Activated T-cell treated with anti-CD3 and anti-CD28 coated beads, Interleukin-2, amount 50 U/mL, for 72 hours (primary cell): ENCODE measurements at regions not wholly inside any gene's neighbourhood (a gene's known extent, or its start where the extent isn't known, plus 50 kb on each side); places are given as distances from the start of the nearest gene placed in this dataset.

Experiments used
- ATAC-seq, 2 donors: fragments of 150-1000 bp; cut with Tn5 transposase; replicated peaks in 1 of 2; 2 replicates each; pipeline ENCODE4 v1.10.0; 2021; ENCODE audit warnings: moderate library complexity in 2 of 2, mild to moderate bottlenecking in 1 of 2
- DNase-seq, 2 donors: peaks; one replicate each; pipeline ENCODE4 v3.0.0; 2021 to 2022; ENCODE audit warnings: mixed read lengths in 1 of 2
- H3K27ac Mint-ChIP-seq: one replicate; pipeline ENCODE4 v1.8.0; 2022; ENCODE audit warnings: mild to moderate bottlenecking, moderate library complexity, mixed read lengths
- H3K27me3 Mint-ChIP-seq: one replicate; pipeline ENCODE4 v1.8.0; 2022; ENCODE audit warnings: low read depth, mixed read lengths
- H3K36me3 Mint-ChIP-seq, 2 donors: one replicate each; pipeline ENCODE4 v1.8.0; 2022; ENCODE audit warnings: mixed read lengths in 2 of 2, mild to moderate bottlenecking in 1 of 2; ENCODE audit not compliant: insufficient read depth in 2 of 2
- H3K4me1 Mint-ChIP-seq: one replicate; pipeline ENCODE4 v1.8.0; 2022; ENCODE audit warnings: low read depth, mixed read lengths
- H3K4me3 Mint-ChIP-seq, 2 donors: one replicate each; pipeline ENCODE4 v1.8.0; 2022; ENCODE audit warnings: mild to moderate bottlenecking in 2 of 2, mixed read lengths in 2 of 2, moderate library complexity in 2 of 2
- H3K9me3 Mint-ChIP-seq, 2 donors: one replicate each; pipeline ENCODE4 v1.8.0; 2022; ENCODE audit warnings: mixed read lengths in 2 of 2

GRCh38 chr5:164885179-164885578, 1379.8 kb downstream of the MAT2B start:
- H3K4me3 Mint-ChIP-seq = no peak overlapping the region
- H3K27me3 Mint-ChIP-seq = no peaks in the 10 kb centered on the region
- no peak overlapping the region for H3K27ac Mint-ChIP-seq
- no peaks in the 10 kb centered on the region for H3K36me3 Mint-ChIP-seq
- no peaks in the 10 kb centered on the region for H3K4me1 Mint-ChIP-seq
- DNase-seq (no peak), ATAC-seq (no peak)
- peaks cover 0 to 8% of the 10 kb centered on the region in 2 donors for H3K9me3 Mint-ChIP-seq

DNA sequence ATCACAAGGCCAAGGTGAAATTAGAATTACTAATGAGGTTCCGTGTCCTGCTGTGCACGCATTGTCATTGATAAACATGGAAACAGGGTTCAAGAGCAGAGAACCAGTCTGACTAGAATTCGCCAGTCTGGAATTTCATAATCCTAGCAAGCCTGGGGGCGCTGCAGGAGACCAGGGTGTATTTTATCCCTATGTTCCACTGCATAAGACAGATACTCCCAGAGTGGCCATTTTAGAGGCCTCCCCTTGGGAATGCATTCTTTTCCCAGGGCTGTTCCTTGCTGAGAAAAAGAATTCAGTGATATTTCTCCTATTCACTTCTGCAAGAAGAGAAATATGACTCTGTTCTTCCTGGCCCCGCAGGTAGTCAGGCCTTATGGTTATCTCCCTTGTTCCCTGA, 1387.7 kb downstream of the MAT2B start:
- Mint-ChIP-seq H3K27me3 (no peaks in the 10 kb centered on the region), H3K4me3 (no peak overlapping the region), H3K4me1 (no peaks in the 10 kb centered on the region), H3K27ac (no peak overlapping the region), H3K9me3 (peaks cover 0 to 5% of the 10 kb centered on the region in 2 donors), H3K36me3 (no peaks in the 10 kb centered on the region)
- DNase-seq (no peak), ATAC-seq (no peak)

- H3K4me1 Mint-ChIP-seq = no peaks in the 10 kb centered on the region
- H3K36me3 Mint-ChIP-seq = no peaks in the 10 kb centered on the region
- DNase-seq (no peak), ATAC-seq (no peak)
- H3K27ac Mint-ChIP-seq = no peak overlapping the region
- H3K27me3 Mint-ChIP-seq = no peaks in the 10 kb centered on the region
- H3K4me3 Mint-ChIP-seq = no peak overlapping the region
- peaks cover 4 to 12% of the 10 kb centered on the region in 2 donors for H3K9me3 Mint-ChIP-seq
Observed at GRCh38 chr5:164898705-164899104, 1393.3 kb downstream of the MAT2B start.

- Mint-ChIP-seq H3K4me1 (no peaks in the 10 kb centered on the region), H3K27me3 (no peaks in the 10 kb centered on the region), H3K4me3 (no peak overlapping the region), H3K9me3 (peaks cover 0 to 11% of the 10 kb centered on the region in 2 donors), H3K27ac (no peak overlapping the region), H3K36me3 (no peaks in the 10 kb centered on the region)
- DNase-seq (no peak), ATAC-seq (no peak)
Observed at GRCh38 chr5:164909673-164910072, 1404.3 kb downstream of the MAT2B start.

DNA sequence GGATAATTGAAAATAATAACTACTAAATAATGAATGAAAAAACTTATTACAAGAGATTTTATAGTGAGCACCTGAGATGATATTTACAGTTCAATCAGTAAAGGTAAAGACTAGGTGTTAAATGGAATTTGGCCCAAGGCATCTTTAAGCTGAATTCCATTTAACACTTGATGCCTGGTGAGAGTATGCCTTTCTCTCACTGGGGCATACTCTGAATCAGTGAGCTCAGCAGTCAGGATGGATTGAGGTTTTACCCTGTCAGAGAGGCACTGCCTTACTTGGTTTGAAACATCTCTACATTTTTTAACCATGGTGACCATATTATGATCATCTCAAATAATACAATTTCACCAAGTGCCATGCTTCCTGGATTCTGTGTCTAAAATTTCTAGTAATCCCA, 1416.3 kb downstream of the MAT2B start:
- Mint-ChIP-seq H3K9me3 (peaks cover 6 to 7% of the 10 kb centered on the region in 2 donors), H3K27ac (no peak overlapping the region), H3K36me3 (peaks cover 0 to 1% of the 10 kb centered on the region in 2 donors), H3K27me3 (no peaks in the 10 kb centered on the region), H3K4me3 (no peak overlapping the region), H3K4me1 (no peaks in the 10 kb centered on the region)
- ATAC-seq (no peak), DNase-seq (no peak)

DNA sequence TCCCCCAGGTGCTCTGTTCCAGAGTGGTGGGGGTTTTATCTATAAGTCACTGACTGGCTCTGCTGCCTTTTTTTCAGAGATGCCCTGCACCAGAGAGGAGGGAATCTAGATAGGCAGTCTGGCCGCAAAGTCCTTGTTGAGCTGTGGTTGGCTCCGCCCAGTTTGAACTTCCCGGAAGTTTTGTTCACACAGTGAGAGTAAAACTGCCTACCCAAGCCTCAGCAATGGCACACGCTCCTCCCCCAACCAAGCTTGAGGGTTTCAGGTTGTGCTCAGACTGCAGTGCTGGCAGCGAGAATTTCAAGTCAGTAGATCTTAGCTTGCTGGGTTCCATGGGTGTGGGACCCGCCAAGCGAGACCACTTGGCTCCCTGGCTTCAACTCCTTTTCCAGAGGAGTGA, 1428.6 kb downstream of the MAT2B start:
- no peaks in the 10 kb centered on the region for H3K4me1 Mint-ChIP-seq
- H3K36me3 Mint-ChIP-seq = peaks cover 1 to 6% of the 10 kb centered on the region in 2 donors
- H3K4me3 Mint-ChIP-seq = no peak overlapping the region
- H3K27ac Mint-ChIP-seq = no peak overlapping the region
- no peak for DNase-seq
- H3K9me3 Mint-ChIP-seq = peaks cover 15 to 17% of the 10 kb centered on the region in 2 donors
- no peak for ATAC-seq
- no peaks in the 10 kb centered on the region for H3K27me3 Mint-ChIP-seq

GRCh38 chr5:164934561-164934960, 1429.1 kb downstream of the MAT2B start:
- no peaks in the 10 kb centered on the region for H3K4me1 Mint-ChIP-seq
- peaks cover 15 to 17% of the 10 kb centered on the region in 2 donors for H3K9me3 Mint-ChIP-seq
- ATAC-seq (no peak), DNase-seq (no peak)
- no peaks in the 10 kb centered on the region for H3K27me3 Mint-ChIP-seq
- H3K36me3 Mint-ChIP-seq = peaks cover 1 to 6% of the 10 kb centered on the region in 2 donors
- no peak overlapping the region for H3K27ac Mint-ChIP-seq
- H3K4me3 Mint-ChIP-seq = no peak overlapping the region

DNA sequence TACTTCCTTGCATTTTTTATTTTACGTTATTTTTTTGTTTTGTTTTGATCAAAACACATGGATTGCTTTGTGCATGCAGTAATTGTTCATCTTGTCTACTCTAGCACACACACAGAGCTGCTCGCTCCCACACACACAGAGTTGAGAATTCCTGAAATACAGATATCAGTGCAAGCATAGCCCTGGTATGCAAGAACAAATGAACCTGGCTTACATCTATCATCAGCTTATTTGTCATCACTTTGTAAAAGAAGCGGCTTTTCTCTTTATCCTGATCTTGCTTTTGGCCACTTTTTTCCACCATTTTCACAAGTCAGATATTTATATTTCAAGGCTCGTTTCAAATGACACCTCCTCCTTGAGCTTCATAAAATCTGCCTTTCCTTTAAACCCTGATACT, 1435.7 kb downstream of the MAT2B start:
- Mint-ChIP-seq H3K4me3 (no peak overlapping the region), H3K27ac (no peak overlapping the region), H3K9me3 (peaks cover 8 to 11% of the 10 kb centered on the region in 2 donors), H3K36me3 (no peaks in the 10 kb centered on the region), H3K4me1 (no peaks in the 10 kb centered on the region), H3K27me3 (no peaks in the 10 kb centered on the region)
- ATAC-seq (no peak), DNase-seq (no peak)

GRCh38 chr5:164950927-164951326, 1445.5 kb downstream of the MAT2B start:
- H3K9me3 Mint-ChIP-seq = peaks cover 0 to 7% of the 10 kb centered on the region in 2 donors
- no peaks in the 10 kb centered on the region for H3K27me3 Mint-ChIP-seq
- DNase-seq (no peak), ATAC-seq (no peak)
- H3K36me3 Mint-ChIP-seq = peaks cover 0 to 1% of the 10 kb centered on the region in 2 donors
- H3K4me1 Mint-ChIP-seq = no peaks in the 10 kb centered on the region
- no peak overlapping the region for H3K27ac Mint-ChIP-seq
- no peak overlapping the region for H3K4me3 Mint-ChIP-seq

GRCh38 chr5:164951570-164951969, 1446.2 kb downstream of the MAT2B start:
- no peaks in the 10 kb centered on the region for H3K27me3 Mint-ChIP-seq
- no peak overlapping the region for H3K4me3 Mint-ChIP-seq
- ATAC-seq = no peak
- no peak overlapping the region for H3K27ac Mint-ChIP-seq
- H3K9me3 Mint-ChIP-seq = peaks cover 0 to 7% of the 10 kb centered on the region in 2 donors
- peaks cover 0 to 1% of the 10 kb centered on the region in 2 donors for H3K36me3 Mint-ChIP-seq
- no peaks in the 10 kb centered on the region for H3K4me1 Mint-ChIP-seq
- DNase-seq = no peak

DNA sequence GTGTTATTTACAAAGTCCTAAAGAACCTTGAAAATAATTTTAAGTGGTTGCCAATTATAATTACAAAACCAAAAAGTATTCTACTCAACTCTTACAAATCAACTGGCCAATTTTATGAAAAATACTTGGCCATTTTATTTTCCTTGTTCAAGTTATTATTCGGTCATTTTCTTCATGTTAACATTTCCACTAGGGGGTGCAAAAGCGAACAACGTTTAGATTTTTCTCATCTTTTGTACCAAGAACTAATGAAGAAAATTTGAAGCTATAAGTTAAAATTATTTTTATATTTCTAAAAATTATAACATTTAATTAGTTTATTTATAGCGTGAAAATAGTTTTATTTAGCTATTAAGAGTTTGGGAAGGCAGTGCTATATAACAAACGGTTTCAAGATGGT, 1453.3 kb downstream of the MAT2B start:
- H3K27me3 Mint-ChIP-seq = no peaks in the 10 kb centered on the region
- DNase-seq (no peak), ATAC-seq (no peak)
- H3K36me3 Mint-ChIP-seq = no peaks in the 10 kb centered on the region
- H3K27ac Mint-ChIP-seq = no peak overlapping the region
- no peak overlapping the region for H3K4me3 Mint-ChIP-seq
- no peaks in the 10 kb centered on the region for H3K4me1 Mint-ChIP-seq
- peaks cover 0 to 5% of the 10 kb centered on the region in 2 donors for H3K9me3 Mint-ChIP-seq

DNA sequence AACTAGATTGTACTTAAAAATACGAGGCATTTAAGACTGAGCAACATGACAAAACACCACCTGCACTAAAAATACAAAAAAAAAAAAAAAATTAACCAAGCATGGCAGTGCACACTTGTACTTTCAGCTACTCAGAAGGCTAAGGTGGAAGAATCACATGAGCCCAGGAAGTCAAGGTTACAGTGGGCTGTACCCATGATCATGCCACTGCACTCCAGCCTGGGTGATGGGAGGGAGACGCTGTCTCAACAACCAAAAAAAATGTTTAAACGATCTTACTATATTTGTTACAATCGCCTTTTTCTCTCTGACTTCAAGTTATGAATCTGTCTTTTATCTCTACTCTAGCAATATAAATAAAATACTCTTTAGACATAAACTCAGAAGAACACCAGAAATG, 1454.3 kb downstream of the MAT2B start:
- DNase-seq (no peak), ATAC-seq (no peak)
- Mint-ChIP-seq H3K36me3 (no peaks in the 10 kb centered on the region), H3K27ac (no peak overlapping the region), H3K4me1 (no peaks in the 10 kb centered on the region), H3K9me3 (peaks cover 0 to 2% of the 10 kb centered on the region in 2 donors), H3K4me3 (no peak overlapping the region), H3K27me3 (no peaks in the 10 kb centered on the region)

DNA sequence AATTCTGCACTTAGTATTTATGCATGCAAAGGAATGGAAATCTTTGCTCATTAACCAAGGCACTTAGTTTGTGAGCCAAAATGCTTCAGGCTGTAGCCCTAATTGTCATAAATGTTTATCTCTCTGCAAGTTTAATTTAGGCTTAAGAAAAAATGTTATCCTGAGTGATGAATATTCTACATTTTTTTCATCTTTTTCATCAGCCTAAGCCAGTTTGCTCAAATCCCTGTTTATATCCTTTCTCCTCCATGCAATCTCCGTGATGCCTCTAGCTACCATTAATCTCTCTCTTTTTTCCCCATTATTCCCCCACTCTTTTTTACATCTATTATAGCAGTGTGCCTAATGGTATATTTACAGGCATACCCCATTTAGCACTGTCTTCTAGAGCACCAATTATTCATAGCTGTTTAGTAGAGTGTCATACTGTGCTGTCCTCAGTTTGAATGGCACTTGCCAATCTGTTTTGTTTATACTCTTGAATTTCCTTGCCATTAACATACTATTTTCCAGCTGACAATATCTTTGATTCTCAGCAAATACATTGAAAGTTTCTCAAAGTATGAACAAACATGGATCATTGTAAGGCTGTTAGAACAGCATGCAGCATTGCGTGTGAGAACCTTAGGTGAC, 1457.0 kb downstream of the MAT2B start:
- no peaks in the 10 kb centered on the region for H3K27me3 Mint-ChIP-seq
- no peak overlapping the region for H3K27ac Mint-ChIP-seq
- DNase-seq = no peak
- H3K4me1 Mint-ChIP-seq = no peaks in the 10 kb centered on the region
- ATAC-seq = no peak
- peaks cover 0 to 2% of the 10 kb centered on the region in 2 donors for H3K9me3 Mint-ChIP-seq
- no peaks in the 10 kb centered on the region for H3K36me3 Mint-ChIP-seq
- H3K4me3 Mint-ChIP-seq = no peak overlapping the region

- Mint-ChIP-seq H3K27ac (no peak overlapping the region), H3K9me3 (peaks cover 1 to 2% of the 10 kb centered on the region in 2 donors), H3K4me1 (no peaks in the 10 kb centered on the region), H3K4me3 (no peak overlapping the region), H3K36me3 (no peaks in the 10 kb centered on the region), H3K27me3 (no peaks in the 10 kb centered on the region)
- DNase-seq (no peak), ATAC-seq (no peak)
Observed at GRCh38 chr5:164966611-164967010, 1461.2 kb downstream of the MAT2B start.
